ENCODE measurements at regions not wholly inside any gene's neighbourhood (a gene's known extent, or its start where the extent isn't known, plus 50 kb on each side); places are given as distances from the start of the nearest gene placed in this dataset.
"Not testable (repeated sequence)": the region's sequence is repeated elsewhere in the genome, so short reads cannot be mapped to it uniquely, and the experiment has no call there.

- not testable (repeated sequence) for TF ChIP-seq ESRRA (IDR thresholded peaks at IDR 0.05; ENCODE audit: borderline replicate concordance, low read length); FOSL2 (IDR thresholded peaks at IDR 0.05); FOSL2 (CRISPR knock-in tag; IDR thresholded peaks at IDR 0.05); EP300 (IDR thresholded peaks at IDR 0.05); JUN (IDR thresholded peaks at IDR 0.05); POLR2A (IDR thresholded peaks at IDR 0.05; ENCODE audit: low read length); MYC (IDR thresholded peaks at IDR 0.05; ENCODE audit: borderline replicate concordance, low read length); HOXB13 (CRISPR knock-in tag; IDR thresholded peaks at IDR 0.05; ENCODE audit: low read depth); RFX5 (IDR thresholded peaks at IDR 0.05); RAD21 (conservative IDR thresholded peaks at IDR 0.05 in 1 of 2, IDR thresholded peaks at IDR 0.05 in 1 of 2); HDAC2 (IDR thresholded peaks at IDR 0.05); KDM1A (IDR thresholded peaks at IDR 0.05; ENCODE audit: low read depth); MAFK (IDR thresholded peaks at IDR 0.05; ENCODE audit: partially characterized antibody); EHMT2 (IDR thresholded peaks at IDR 0.05; ENCODE audit: low read depth)
- TF ChIP-seq, protein P1, sequence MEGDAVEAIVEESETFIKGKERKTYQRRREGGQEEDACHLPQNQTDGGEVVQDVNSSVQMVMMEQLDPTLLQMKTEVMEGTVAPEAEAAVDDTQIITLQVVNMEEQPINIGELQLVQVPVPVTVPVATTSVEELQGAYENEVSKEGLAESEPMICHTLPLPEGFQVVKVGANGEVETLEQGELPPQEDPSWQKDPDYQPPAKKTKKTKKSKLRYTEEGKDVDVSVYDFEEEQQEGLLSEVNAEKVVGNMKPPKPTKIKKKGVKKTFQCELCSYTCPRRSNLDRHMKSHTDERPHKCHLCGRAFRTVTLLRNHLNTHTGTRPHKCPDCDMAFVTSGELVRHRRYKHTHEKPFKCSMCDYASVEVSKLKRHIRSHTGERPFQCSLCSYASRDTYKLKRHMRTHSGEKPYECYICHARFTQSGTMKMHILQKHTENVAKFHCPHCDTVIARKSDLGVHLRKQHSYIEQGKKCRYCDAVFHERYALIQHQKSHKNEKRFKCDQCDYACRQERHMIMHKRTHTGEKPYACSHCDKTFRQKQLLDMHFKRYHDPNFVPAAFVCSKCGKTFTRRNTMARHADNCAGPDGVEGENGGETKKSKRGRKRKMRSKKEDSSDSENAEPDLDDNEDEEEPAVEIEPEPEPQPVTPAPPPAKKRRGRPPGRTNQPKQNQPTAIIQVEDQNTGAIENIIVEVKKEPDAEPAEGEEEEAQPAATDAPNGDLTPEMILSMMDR (IDR thresholded peaks at IDR 0.05): not testable (repeated sequence)
Measured at GRCh38 chr2:87311896-87312441, 290.3 kb upstream of the PLGLB1 start.
